ENCODE measurements at regions not wholly inside any gene's neighbourhood (a gene's known extent, or its start where the extent isn't known, plus 50 kb on each side); places are given as distances from the start of the nearest gene placed in this dataset.
"Not testable (repeated sequence)": the region's sequence is repeated elsewhere in the genome, so short reads cannot be mapped to it uniquely, and the experiment has no call there.

DNA sequence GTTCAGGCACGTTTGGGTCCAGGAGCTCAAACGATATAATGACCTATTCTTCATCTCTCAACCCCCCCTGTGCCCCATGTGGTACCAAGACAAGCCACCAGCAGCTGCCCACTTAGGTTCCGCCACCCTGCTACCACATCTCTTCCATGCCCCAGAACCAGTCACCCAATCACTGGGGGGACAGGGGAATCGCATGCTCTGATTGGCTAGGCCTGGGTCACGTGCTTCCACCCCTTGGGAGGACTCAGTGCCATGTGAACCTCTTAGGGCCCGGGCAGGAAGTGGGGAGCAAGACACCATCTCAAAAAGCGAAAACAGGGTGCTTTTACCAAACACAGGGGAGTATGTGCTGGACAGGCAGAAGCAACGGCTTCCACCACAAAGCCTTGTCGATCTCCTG lies 91.3 kb downstream of the KATNIP start:
- no peak overlapping the region for H3K4me2 ChIP-seq (ENCODE audit: insufficient read depth, insufficient read length, low read length)
- TF ChIP-seq, protein P1, sequence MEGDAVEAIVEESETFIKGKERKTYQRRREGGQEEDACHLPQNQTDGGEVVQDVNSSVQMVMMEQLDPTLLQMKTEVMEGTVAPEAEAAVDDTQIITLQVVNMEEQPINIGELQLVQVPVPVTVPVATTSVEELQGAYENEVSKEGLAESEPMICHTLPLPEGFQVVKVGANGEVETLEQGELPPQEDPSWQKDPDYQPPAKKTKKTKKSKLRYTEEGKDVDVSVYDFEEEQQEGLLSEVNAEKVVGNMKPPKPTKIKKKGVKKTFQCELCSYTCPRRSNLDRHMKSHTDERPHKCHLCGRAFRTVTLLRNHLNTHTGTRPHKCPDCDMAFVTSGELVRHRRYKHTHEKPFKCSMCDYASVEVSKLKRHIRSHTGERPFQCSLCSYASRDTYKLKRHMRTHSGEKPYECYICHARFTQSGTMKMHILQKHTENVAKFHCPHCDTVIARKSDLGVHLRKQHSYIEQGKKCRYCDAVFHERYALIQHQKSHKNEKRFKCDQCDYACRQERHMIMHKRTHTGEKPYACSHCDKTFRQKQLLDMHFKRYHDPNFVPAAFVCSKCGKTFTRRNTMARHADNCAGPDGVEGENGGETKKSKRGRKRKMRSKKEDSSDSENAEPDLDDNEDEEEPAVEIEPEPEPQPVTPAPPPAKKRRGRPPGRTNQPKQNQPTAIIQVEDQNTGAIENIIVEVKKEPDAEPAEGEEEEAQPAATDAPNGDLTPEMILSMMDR (conservative IDR thresholded peaks at IDR 0.05): no peak
- H3K27ac Mint-ChIP-seq: peak overlapping the region in 2 of 3 experiments; percentile 27 to 68; a peak in 4 of 7 replicates
- no peak overlapping the region for H3K18ac ChIP-seq (ENCODE audit: insufficient read length, low read depth, low read length)
- no peak overlapping the region for H2BK5ac ChIP-seq (ENCODE audit: insufficient read length, low read length)
- H3K4me3 Mint-ChIP-seq: no peak overlapping the region
- H3K23me2 ChIP-seq (ENCODE audit: insufficient read length, low read depth, low read length, poor library complexity, severe bottlenecking): no peaks in the 10 kb centered on the region
- WGBS (ENCODE audit: extremely low coverage, insufficient read length, low lambda C conversion rate): no CpG with 5 or more reads among the region's 9 CpGs
- H3K14ac ChIP-seq (ENCODE audit: insufficient read depth, low read length): no peak overlapping the region
- H2AK5ac ChIP-seq (ENCODE audit: insufficient read length, low read length): no peak overlapping the region
- H3K9ac ChIP-seq (ENCODE audit: extremely low read depth, insufficient read length, low read length): no peak overlapping the region
- H4K20me1 ChIP-seq (ENCODE audit: control insufficient read depth, insufficient read depth, insufficient read length): no peaks in the 10 kb centered on the region
- H3K27me3 ChIP-seq (ENCODE audit: insufficient read depth, low read length): no peaks in the 10 kb centered on the region
- H3K9me3 Mint-ChIP-seq: peaks cover 0 to 2% of the 10 kb centered on the region in 2 experiments; a peak in 2 of 5 replicates
- H3T11ph ChIP-seq (ENCODE audit: low read length): no peak overlapping the region
- no peak overlapping the region for H3K56ac ChIP-seq (ENCODE audit: insufficient read length, low read depth, low read length)
- no peak overlapping the region for H4K91ac ChIP-seq (ENCODE audit: insufficient read length, low read depth, low read length)
- no peaks in the 10 kb centered on the region for H3K27me3 Mint-ChIP-seq (ENCODE audit: low read depth)
- H2AFZ ChIP-seq (ENCODE audit: low read length): no peak overlapping the region
- H3K4me1 ChIP-seq (ENCODE audit: insufficient read depth, low read length): no peaks in the 10 kb centered on the region
- H3K4me1 Mint-ChIP-seq: peaks cover 17 to 29% of the 10 kb centered on the region in 2 experiments
- H3K23ac ChIP-seq (ENCODE audit: insufficient read length, low read depth, low read length): no peak overlapping the region
- H4K5ac ChIP-seq (ENCODE audit: insufficient read length, low read depth, low read length): no peak overlapping the region
- H2BK20ac ChIP-seq (ENCODE audit: low read depth, low read length, poor library complexity, severe bottlenecking): no peak overlapping the region
- H3K27ac ChIP-seq (ENCODE audit: insufficient read length, low read depth, low read length): no peak overlapping the region
- no peak overlapping the region for H2BK12ac ChIP-seq (ENCODE audit: insufficient read length, low read depth, low read length)
- no peak overlapping the region for H2BK15ac ChIP-seq (ENCODE audit: low read depth, low read length)
- H3K9me3 ChIP-seq (ENCODE audit: control insufficient read depth, low read depth, low read length): no peaks in the 10 kb centered on the region
- H3K36me3 Mint-ChIP-seq (ENCODE audit: insufficient read depth in 1 of 3, low read depth in 3 of 3): peaks cover 0 to 3% (median 0%) of the 10 kb centered on the region in 3 experiments; a peak in 2 of 7 replicates
- H2BK120ac ChIP-seq (ENCODE audit: low read depth, low read length, poor library complexity, severe bottlenecking): no peak overlapping the region
- no peak overlapping the region for H4K8ac ChIP-seq (replicated peaks; ENCODE audit: insufficient read length, low read depth, low read length)
- no peaks in the 10 kb centered on the region for H3K79me1 ChIP-seq (ENCODE audit: insufficient read depth, low read depth, low read length, poor library complexity, severe bottlenecking)
- no peak for DNase-seq
- no peaks in the 10 kb centered on the region for H3K79me2 ChIP-seq (ENCODE audit: insufficient read depth, low read length)
- no peak overlapping the region for H3K4ac ChIP-seq (ENCODE audit: low read depth, low read length)

DNA sequence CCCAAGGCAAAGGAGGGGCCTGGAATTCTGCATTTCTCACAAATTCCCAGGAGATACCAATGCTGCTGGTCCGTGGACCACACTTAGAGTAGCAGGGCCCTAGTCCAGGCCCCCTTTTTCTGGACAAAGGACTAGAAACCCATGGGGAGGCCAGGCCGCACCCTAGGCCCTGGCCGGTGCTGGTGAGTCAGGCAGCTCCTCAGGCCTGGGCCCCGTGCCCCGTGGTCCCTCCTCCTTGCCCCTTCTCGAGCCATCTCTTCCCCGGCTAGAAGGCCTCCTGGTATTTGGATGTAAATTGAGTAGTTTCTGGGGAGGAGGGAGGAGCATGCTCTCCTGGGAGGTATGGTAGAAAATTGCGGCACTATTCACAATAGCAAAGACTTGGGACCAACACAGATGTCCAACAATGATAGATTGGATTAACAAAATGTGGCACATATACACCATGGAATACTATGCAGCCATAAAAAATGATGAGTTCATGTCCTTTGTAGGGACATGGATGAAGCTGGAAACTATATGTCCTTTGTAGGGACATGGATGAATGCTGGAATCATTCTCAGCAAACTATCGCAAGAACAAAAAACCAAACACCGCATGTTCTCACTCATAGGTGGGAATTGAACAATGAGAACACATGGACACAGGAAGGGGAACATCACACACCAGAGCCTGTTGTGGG lies 91.9 kb downstream of the KATNIP start:
- not testable (repeated sequence) for H2AK5ac ChIP-seq (ENCODE audit: insufficient read length, low read length); H3K27me3 Mint-ChIP-seq (ENCODE audit: low read depth); H3K9ac ChIP-seq (ENCODE audit: extremely low read depth, insufficient read length, low read length); H3K4ac ChIP-seq (ENCODE audit: low read depth, low read length); H3K4me3 Mint-ChIP-seq; H3K9me3 ChIP-seq (ENCODE audit: control insufficient read depth, low read depth, low read length); H3K4me1 ChIP-seq (ENCODE audit: insufficient read depth, low read length); H3K27ac Mint-ChIP-seq; H3K79me2 ChIP-seq (ENCODE audit: insufficient read depth, low read length); H2AFZ ChIP-seq (ENCODE audit: low read length); H3K4me2 ChIP-seq (ENCODE audit: insufficient read depth, insufficient read length, low read length); H3T11ph ChIP-seq (ENCODE audit: low read length); H2BK120ac ChIP-seq (ENCODE audit: low read depth, low read length, poor library complexity, severe bottlenecking); H4K5ac ChIP-seq (ENCODE audit: insufficient read length, low read depth, low read length); H3K23me2 ChIP-seq (ENCODE audit: insufficient read length, low read depth, low read length, poor library complexity, severe bottlenecking); H3K18ac ChIP-seq (ENCODE audit: insufficient read length, low read depth, low read length); H3K36me3 Mint-ChIP-seq (ENCODE audit: insufficient read depth in 1 of 3, low read depth in 3 of 3); DNase-seq; H4K91ac ChIP-seq (ENCODE audit: insufficient read length, low read depth, low read length); H4K8ac ChIP-seq (replicated peaks; ENCODE audit: insufficient read length, low read depth, low read length); H2BK5ac ChIP-seq (ENCODE audit: insufficient read length, low read length); H4K20me1 ChIP-seq (ENCODE audit: control insufficient read depth, insufficient read depth, insufficient read length); H2BK12ac ChIP-seq (ENCODE audit: insufficient read length, low read depth, low read length); H3K56ac ChIP-seq (ENCODE audit: insufficient read length, low read depth, low read length); H3K79me1 ChIP-seq (ENCODE audit: insufficient read depth, low read depth, low read length, poor library complexity, severe bottlenecking); H3K14ac ChIP-seq (ENCODE audit: insufficient read depth, low read length); H3K9me3 Mint-ChIP-seq; H3K23ac ChIP-seq (ENCODE audit: insufficient read length, low read depth, low read length); H2BK15ac ChIP-seq (ENCODE audit: low read depth, low read length); H2BK20ac ChIP-seq (ENCODE audit: low read depth, low read length, poor library complexity, severe bottlenecking); H3K27ac ChIP-seq (ENCODE audit: insufficient read length, low read depth, low read length); H3K27me3 ChIP-seq (ENCODE audit: insufficient read depth, low read length)
- WGBS (ENCODE audit: extremely low coverage, insufficient read length, low lambda C conversion rate): no CpG with 5 or more reads among the region's 10 CpGs
- peaks cover 11 to 22% of the 10 kb centered on the region in 2 experiments for H3K4me1 Mint-ChIP-seq
